HG03139 (cell line): ENCODE measurements at regions not wholly inside any gene's neighbourhood (a gene's known extent, or its start where the extent isn't known, plus 50 kb on each side); places are given as distances from the start of the nearest gene placed in this dataset.
A peak's percentile ranks its signal among the peaks of the same experiment; 100 is the strongest.

Experiments
- ATAC-seq: cut with Tn5 transposase; IDR thresholded peaks from one replicate; pipeline ENCODE4 v1.9.1; 2021; ENCODE audit not compliant: unreplicated experiment

GRCh38 chr4:149296503-149296902 lies 519.1 kb downstream of the IQCM start:
- ATAC-seq, result no peak

DNA sequence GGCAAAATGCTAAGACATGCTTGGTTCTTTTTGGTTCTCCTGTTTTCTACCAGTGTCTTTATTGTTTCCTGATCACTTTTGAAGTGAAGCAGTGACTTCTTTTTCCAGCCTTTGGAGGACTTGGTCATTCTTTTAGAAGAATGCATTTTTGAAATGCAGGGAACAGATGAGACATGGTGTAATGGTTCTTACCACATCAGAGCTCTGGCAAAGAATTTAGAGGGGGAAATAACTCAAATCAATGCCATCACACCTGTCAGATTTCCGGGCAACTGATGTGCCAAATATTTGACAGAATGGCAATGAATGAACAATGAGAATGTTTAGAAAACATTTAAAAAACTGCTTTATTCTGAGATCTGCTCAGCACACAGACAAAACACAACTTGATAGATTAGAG lies 519.6 kb downstream of the IQCM start:
- ATAC-seq, result no peak

GRCh38 chr4:149294601-149295000 lies 521.0 kb downstream of the IQCM start:
- no peak for ATAC-seq

- no peak for ATAC-seq
Observed at GRCh38 chr4:149293046-149293649, 522.5 kb downstream of the IQCM start.

DNA sequence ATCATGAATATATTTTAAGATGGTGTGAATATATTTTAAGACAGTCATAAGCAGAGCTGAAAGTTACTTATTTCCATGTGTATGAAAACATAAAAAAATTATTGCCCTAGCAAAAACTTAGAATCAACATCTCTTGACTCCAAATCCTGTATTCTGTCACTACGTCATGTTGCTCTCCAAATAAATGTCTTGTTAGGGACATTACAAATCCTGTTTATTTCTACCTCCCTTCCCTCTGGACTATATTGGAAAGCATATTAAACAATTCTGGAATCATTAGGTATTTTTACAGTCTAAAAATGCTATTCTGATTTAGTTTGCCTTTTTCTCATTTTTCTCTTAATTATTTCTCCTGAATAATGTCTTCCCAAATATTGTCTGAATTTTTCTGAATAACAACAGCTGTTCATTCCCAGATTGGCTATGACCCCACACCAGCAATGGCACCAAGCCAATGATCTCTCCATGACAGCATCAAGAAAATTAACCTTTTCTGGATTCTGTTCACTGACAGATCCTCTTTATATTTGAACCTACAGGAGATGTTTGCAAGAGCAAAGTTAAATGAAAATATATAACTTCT lies 523.1 kb downstream of the IQCM start:
- no peak for ATAC-seq

GRCh38 chr4:149291463-149291862 lies 524.2 kb downstream of the IQCM start:
- no peak for ATAC-seq

- no peak for ATAC-seq
Observed at GRCh38 chr4:149280806-149281205, 534.8 kb downstream of the IQCM start.

- no peak for ATAC-seq
Observed at GRCh38 chr4:149279776-149280175, 535.9 kb downstream of the IQCM start.

DNA sequence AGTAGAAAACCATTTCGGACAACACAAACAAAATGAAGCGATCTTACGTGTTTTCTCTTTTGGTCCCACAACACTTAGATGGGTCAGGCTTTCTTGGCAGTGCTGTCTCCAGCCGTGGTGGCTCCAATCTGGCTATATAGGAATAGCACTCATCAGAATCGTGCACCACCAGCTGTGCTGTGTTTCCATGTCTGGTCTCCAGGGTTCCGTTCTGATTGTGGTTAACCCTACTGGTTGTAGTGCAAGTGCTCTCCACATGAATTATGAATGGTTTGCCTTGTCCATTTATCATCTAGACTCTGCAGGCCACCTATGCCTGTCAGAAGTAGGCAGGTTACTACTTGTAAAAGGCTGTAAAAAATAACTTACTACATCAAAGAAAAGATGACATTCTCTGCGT lies 536.3 kb downstream of the IQCM start:
- ATAC-seq, result no peak

- ATAC-seq, result no peak
Observed at GRCh38 chr4:149277705-149278104, 537.9 kb downstream of the IQCM start.

DNA sequence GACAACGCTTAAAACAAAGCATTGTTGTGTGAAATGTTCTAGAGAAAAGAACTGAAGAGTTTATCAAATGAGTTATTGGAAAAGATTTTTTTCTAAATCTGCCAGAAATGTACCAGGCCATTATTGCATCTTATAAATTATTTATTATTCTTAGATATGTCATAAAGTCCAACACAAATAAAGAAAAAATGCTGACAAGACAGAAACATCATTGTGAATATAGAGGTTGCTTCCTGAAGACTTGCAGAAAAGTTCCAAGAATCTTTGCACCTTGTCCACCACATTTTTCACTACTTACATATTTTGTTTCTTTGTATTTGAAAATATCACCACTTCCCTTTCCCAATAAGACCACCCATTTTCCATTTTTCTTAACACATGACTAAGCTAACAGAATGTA lies 545.8 kb downstream of the IQCM start:
- ATAC-seq, result no peak

DNA sequence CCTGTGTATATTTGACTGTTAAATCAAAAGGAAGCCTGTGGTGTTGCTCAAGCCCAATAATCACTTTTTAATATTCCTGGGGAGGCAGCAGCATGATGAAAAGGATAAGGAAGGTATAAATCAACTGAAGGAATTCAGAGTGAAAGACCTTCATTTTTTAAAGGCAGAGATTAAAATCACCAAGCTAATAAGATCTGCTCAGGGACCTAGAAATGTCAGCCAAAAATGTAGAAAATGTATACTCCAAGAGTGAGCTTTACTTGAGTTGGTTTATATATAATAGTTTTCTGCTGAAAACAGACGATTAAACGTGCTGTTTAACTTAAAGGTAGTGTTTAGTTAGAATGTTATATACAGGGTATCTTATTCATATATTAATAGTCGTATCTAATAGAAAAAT lies 549.3 kb downstream of the IQCM start:
- no peak for ATAC-seq

- ATAC-seq, result no peak
Observed at GRCh38 chr4:149265645-149266044, 550.0 kb downstream of the IQCM start.

DNA sequence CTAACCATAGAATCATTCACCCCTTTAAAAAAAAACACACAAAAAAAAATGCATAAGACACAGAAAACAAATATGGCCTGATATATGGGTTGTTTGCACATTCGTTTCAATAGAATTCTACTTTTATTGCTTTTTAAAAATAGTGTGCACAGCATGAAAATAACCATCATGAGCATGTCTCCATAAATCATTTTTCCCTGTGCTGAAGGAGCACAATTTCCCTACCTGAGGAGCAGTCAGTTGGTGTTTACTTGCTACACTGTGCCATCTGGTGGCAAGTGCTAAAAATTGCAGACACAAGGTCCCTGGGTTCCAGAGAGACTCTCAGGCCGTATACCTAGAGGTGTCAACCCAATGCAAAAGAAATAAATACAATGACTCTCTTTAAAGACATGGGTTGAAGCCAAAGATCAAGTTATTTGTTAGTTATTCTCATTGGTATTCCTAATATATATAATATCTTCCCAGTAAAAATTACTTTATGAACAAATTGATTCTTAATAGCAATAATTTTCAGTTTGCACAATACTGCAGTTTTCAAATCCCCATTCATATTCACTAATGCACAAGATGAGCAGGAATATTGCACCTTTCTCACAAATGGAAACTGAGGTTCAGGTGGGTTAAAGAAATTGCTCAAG lies 551.4 kb downstream of the IQCM start:
- ATAC-seq, result peak; percentile 92

DNA sequence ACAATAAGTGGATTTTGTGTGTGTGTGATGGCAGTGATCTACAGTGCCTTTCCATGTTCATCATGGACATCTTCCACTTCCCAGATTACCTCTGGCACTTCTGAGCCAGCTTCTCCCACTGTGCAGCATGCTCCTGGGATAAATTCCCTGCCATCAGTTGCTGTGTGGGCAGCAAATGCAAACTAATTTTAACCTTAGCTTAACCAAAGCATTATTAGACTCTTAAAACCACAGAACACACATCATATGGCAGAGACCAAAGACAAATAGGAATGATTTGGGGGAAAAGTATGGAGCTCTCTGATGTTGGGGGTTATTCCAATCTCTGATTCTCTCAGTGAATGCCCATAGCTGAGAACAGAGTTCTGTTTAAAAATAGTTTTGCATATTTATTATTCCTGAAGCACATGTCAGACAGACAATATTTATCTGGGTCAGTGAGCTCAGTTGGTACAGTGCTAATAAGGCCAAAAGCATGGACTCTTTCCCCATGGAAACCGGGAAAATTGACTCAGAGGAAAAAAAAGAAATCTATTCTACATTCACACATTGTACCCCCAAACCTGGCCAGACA lies 567.4 kb downstream of the IQCM start:
- ATAC-seq, result no peak

DNA sequence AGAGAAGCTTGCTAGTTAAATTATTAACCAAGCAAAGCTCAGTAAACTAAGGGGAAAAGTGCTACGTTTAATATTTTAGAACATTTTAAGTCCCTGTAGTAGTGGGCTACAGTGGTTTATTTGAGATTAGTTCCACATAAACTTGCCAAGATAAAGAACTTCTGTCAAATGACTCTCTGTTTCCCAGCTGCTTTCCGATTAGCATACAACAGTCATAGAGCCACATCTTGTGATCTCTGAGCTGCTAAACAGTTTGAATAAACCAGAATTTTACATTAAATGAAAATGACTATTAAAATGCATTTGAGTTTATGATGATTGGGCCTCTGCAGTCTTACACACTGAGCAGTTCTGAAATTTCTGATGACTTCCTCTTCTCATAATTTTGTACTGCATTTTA lies 568.5 kb downstream of the IQCM start:
- ATAC-seq, result no peak

DNA sequence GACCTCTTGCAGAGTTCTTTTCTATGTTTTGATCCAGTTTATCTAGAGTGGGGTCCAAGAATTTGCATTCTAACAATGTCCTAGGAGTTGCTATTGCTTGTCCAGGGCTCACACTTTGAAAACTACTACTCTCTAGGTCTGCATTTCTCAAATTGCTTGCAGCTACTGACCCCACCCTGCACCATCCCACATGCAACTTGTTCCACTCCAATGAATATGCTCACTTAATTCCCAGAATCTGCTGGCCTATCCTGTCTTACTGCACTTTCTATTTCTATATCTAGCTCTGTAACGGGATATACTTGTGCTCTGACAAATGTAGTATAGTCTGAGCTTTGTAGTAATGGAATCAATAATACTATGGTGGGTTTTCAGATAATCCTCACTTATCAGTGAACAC lies 570.3 kb downstream of the IQCM start:
- no peak for ATAC-seq

DNA sequence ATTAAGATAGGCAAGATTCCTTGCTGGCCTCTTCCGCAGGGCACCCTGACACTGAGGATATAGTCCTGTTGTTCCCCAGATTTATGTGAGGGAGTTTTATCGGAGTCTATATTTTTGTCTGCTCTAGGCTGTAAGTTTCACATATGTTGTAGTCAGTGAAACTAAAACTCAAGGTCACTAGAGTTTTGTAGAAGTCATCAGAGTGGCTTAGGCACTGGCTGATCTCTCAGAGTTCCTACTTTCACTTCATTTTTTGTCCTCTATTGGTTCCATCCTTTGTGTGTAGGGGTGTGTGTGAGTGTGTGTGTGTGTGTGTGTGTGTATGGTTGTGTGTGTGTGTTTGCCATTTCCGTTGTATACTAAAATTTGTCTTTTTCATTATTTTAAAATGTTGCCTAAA lies 577.5 kb downstream of the IQCM start:
- ATAC-seq, result no peak

GRCh38 chr4:149234798-149235197 lies 580.8 kb downstream of the IQCM start:
- ATAC-seq, result no peak

DNA sequence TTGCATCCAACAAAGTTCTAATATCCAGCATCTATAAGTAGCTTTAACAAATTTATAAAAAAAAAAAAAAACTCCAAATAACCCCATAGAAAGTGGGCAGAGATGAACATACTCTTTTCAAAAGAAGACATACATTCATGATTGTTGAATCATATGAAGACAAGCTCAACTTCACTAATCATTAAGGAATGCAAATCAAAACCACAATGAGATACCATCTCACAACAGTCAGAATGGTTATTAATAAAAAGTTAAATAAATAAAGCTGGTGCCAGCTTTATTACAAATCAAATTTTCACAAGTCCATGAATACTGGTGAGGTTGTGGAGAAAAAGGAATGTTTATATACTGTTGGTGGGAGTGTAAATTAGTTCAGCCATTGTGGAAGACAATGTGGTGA lies 592.0 kb downstream of the IQCM start:
- no peak for ATAC-seq

GRCh38 chr4:149218672-149219071 lies 597.0 kb downstream of the IQCM start:
- ATAC-seq, result no peak

DNA sequence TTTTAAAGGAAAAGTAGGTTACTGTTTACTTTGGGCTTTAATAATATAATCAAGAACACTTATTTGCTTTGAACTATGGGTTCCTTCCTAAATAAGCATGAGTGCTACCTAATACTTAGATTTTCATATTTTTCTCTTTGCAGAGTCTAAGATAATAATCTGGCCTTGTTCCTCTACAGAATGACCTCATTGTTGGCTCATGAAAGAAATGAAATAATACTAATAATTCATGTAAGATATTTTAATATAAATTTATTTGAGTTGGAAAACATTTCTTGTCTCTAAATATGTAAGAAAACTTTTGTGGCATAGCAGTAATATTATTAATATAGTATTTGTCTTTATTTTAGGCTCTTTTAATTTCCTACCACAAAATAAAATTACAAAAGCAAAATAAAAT lies 601.3 kb downstream of the IQCM start:
- no peak for ATAC-seq
